ENCODE measurements at regions not wholly inside any gene's neighbourhood (a gene's known extent, or its start where the extent isn't known, plus 50 kb on each side); places are given as distances from the start of the nearest gene placed in this dataset.

DNA sequence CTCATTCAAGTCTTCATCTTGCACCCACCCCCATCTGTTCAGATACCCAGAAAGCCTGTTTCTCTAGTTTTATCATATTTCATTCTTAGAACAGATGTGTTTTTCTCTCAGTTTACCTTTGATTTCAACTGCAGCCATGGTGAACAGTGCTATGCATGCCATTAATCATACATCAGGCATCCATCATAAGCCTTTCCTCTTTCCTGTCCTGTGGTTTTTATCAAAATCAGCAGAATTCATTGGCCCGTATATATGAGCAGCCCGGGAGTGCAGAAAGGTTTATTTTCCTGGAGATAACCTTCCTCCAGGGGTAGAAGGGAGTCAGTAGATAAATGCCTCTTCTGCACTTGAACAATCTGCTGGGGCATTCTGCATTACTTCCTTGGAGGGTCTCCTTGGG is 65.7 kb downstream of the IL21 start:
- DNase-seq (ENCODE audit: low read depth) (no peak), FAIRE-seq (no peak)
- TF ChIP-seq, protein P1, sequence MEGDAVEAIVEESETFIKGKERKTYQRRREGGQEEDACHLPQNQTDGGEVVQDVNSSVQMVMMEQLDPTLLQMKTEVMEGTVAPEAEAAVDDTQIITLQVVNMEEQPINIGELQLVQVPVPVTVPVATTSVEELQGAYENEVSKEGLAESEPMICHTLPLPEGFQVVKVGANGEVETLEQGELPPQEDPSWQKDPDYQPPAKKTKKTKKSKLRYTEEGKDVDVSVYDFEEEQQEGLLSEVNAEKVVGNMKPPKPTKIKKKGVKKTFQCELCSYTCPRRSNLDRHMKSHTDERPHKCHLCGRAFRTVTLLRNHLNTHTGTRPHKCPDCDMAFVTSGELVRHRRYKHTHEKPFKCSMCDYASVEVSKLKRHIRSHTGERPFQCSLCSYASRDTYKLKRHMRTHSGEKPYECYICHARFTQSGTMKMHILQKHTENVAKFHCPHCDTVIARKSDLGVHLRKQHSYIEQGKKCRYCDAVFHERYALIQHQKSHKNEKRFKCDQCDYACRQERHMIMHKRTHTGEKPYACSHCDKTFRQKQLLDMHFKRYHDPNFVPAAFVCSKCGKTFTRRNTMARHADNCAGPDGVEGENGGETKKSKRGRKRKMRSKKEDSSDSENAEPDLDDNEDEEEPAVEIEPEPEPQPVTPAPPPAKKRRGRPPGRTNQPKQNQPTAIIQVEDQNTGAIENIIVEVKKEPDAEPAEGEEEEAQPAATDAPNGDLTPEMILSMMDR (IDR thresholded peaks at IDR 0.05; ENCODE audit: insufficient read depth, low read length, severe bottlenecking), result no peak
- Histone ChIP-seq H3K36me3 (ENCODE audit: control insufficient read depth, insufficient read depth, low read length) (no peaks in the 10 kb centered on the region), H3K4me3 (ENCODE audit: low read depth, low read length) (no peak overlapping the region), H3K27me3 (ENCODE audit: control insufficient read depth, insufficient read depth, low read length) (no peaks in the 10 kb centered on the region)

GRCh38 chr4:122553432-122553831 is 67.4 kb downstream of the IL21 start:
- TF ChIP-seq, protein P1 (IDR thresholded peaks at IDR 0.05; ENCODE audit: insufficient read depth, low read length, severe bottlenecking), result no peak
- Histone ChIP-seq H3K4me3 (ENCODE audit: low read depth, low read length) (no peak overlapping the region), H3K27me3 (ENCODE audit: control insufficient read depth, insufficient read depth, low read length) (no peaks in the 10 kb centered on the region), H3K36me3 (ENCODE audit: control insufficient read depth, insufficient read depth, low read length) (no peaks in the 10 kb centered on the region)
- no peak for DNase-seq (ENCODE audit: low read depth)
- no peak for FAIRE-seq

- no peak for FAIRE-seq
- TF ChIP-seq, protein P1 (IDR thresholded peaks at IDR 0.05; ENCODE audit: insufficient read depth, low read length, severe bottlenecking), result no peak
- DNase-seq (ENCODE audit: low read depth), result peak; percentile 40
- H3K36me3 ChIP-seq (ENCODE audit: control insufficient read depth, insufficient read depth, low read length), result no peaks in the 10 kb centered on the region
- H3K4me3 ChIP-seq (ENCODE audit: low read depth, low read length), result no peak overlapping the region
- H3K27me3 ChIP-seq (ENCODE audit: control insufficient read depth, insufficient read depth, low read length), result no peaks in the 10 kb centered on the region
These were observed 68.0 kb downstream of the IL21 start for GRCh38 chr4:122552898-122553297.

DNA sequence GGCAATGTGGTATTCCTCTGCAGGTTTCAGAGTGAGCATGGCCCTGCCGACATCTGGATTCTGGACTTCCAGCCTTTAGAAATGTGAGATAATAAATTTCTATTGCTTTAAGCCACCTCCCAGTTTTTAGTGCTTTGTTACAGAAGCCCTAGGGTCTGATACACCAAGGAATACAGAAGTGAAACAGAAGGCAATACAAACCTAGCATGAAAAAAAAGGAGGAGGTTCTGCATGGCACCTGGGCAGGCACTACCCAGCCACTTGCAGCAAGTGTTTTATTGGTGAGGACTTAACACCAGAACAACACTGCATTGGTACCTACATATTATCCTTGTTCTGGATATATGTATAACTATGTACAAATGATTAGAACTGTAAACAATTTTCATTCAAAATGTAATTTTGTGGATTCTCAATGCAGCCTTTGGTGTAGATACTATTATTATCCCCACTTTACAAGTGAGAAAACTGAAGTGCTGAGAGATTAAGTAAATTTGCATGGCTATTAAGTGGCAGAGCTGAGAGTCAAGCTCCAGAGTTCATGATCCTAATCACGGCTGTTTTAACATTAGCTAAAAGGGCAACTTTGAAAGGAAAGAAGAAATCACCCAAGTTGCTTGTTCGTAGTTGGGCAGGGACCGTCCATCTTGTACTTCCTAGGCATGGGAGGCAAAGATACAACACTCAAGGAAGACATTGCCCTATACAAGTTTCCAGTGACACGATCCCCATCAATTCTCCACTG is 71.8 kb downstream of the IL21 start:
- H3K27me3 ChIP-seq (ENCODE audit: control insufficient read depth, insufficient read depth, low read length), result no peaks in the 10 kb centered on the region
- DNase-seq (ENCODE audit: low read depth), result no peak
- TF ChIP-seq, protein P1 (IDR thresholded peaks at IDR 0.05; ENCODE audit: insufficient read depth, low read length, severe bottlenecking), result no peak
- H3K4me3 ChIP-seq (ENCODE audit: low read depth, low read length), result no peak overlapping the region
- no peak for FAIRE-seq
- H3K36me3 ChIP-seq (ENCODE audit: control insufficient read depth, insufficient read depth, low read length), result no peaks in the 10 kb centered on the region

- Histone ChIP-seq H3K4me3 (ENCODE audit: low read depth, low read length) (no peak overlapping the region), H3K36me3 (ENCODE audit: control insufficient read depth, insufficient read depth, low read length) (no peaks in the 10 kb centered on the region), H3K27me3 (ENCODE audit: control insufficient read depth, insufficient read depth, low read length) (no peaks in the 10 kb centered on the region)
- FAIRE-seq (no peak), DNase-seq (ENCODE audit: low read depth) (peak; percentile 63)
- TF ChIP-seq, protein P1 (IDR thresholded peaks at IDR 0.05; ENCODE audit: insufficient read depth, low read length, severe bottlenecking), result no peak
These were observed 72.4 kb downstream of the IL21 start for GRCh38 chr4:122548452-122548851.
